Heart left ventricle (tissue), 16 donors: ENCODE measurements at regions not wholly inside any gene's neighbourhood (a gene's known extent, or its start where the extent isn't known, plus 50 kb on each side); places are given as distances from the start of the nearest gene placed in this dataset.
A peak's percentile ranks its signal among the peaks of the same experiment; 100 is the strongest.
"Not testable (repeated sequence)": the region's sequence is repeated elsewhere in the genome, so short reads cannot be mapped to it uniquely, and the experiment has no call there.

ENCODE experiments used
- ATAC-seq, 4 donors: fragments of 200-7000 bp; cut with Tn5 transposase; one replicate each; pipeline ENCODE4 v1.9.1; 2020 to 2022; ENCODE audit warnings: moderate library complexity in 4 of 4, mild to moderate bottlenecking in 3 of 4, moderate number of reproducible peaks in 1 of 4
- DNase-seq, 5 donors: peaks; one replicate each; pipeline ENCODE4 v3.0.0-alpha.2; 2020
- H3K27ac ChIP-seq, 12 donors: fragments of 200-600 bp; sonication (generic) in 4 of 12; one replicate each; pipeline versions ENCODE4 v1.5.0 to v1.8.0; 2016 to 2022; ENCODE audit warnings: mild to moderate bottlenecking in 2 of 12
- H3K27me3 ChIP-seq, 9 donors: fragments of 200-600 bp; sonication (generic) in 2 of 9; one replicate each; pipeline versions ENCODE4 v1.5.1 to v1.8.0; 2016 to 2022; ENCODE audit warnings: mild to moderate bottlenecking in 3 of 9
- H3K36me3 ChIP-seq, 9 donors: fragments of 200-600 bp; sonication (generic) in 2 of 9; one replicate each; pipeline versions ENCODE4 v1.5.0 to v1.8.0; 2018 to 2022; ENCODE audit warnings: mild to moderate bottlenecking in 2 of 9
- H3K4me1 ChIP-seq, 12 donors: fragments of 200-600 bp; sonication (generic) in 4 of 12; one replicate each; pipeline versions ENCODE4 v1.5.0 to v1.8.0; 2016 to 2022; ENCODE audit warnings: mild to moderate bottlenecking in 3 of 12
- H3K4me3 ChIP-seq, 12 donors: fragments of 200-600 bp; sonication (generic) in 4 of 12; one replicate each; pipeline versions ENCODE4 v1.5.0 to v1.8.0; 2017 to 2022; ENCODE audit warnings: mild to moderate bottlenecking in 9 of 12, moderate library complexity in 4 of 12
- H3K9me3 ChIP-seq, 12 donors: fragments of 200-600 bp; sonication (generic) in 4 of 12; one replicate each; pipeline versions ENCODE4 v1.5.0 to v1.8.0; 2016 to 2022; ENCODE audit warnings: mild to moderate bottlenecking in 1 of 12
- WGBS, 4 donors: extraction: QIAGEN DNeasy Blood & Tissue Kit in 2 of 4; methylation state at CpG; one replicate each; pipeline versions ENCODE4 v1.1.5 to v1.1.7; 2013 to 2018; 5-methylcytosine and 5-hydroxymethylcytosine counted together
- intact Hi-C, 10 donors: fragments of 100-400 bp; cut with DNase I; formaldehyde crosslinking; loops; one replicate each; pipeline versions ENCODE4 v1.11.1 to v1.14.2; 2022
- donor health status: ischemic (EF 13 %, LVEDD 7.1; RV severe dilation, severe dysfunction).
- donor health status: healthy with polysubstance abuse.
- donor health status: DM: no; HTN: yes; CAD: no.
- donor health status: DM: no; HTN: no; CAD: no.
- donor health status: ischemic (EF 25% LVEDD 6.9; RV normal size, moderate dysfunction).
- donor health status: ischemic (EF 25% LVEDD 5.7; RV mildly dilated, moderate dysfunction).
- donor health status: healthy.
- donor health status: DM: yes; HTN: yes; CAD: no.
- donor health status: ischemic (EF 35%, LVEDD 5.7; RV mildly dilated, moderate dysfunction).
- donor health status: nonischemic (EF 11% LVEDD 7.7; RV severe dilation, severe dysfunction).
- donor health status: DM: yes; HTN: yes; CAD: no.
- donor health status: PGD.
- donor health status: ischemic (EF 29% LVEDD 5.4; RV normal size, mild dysfunction).
- donor health status: nonischemic (EF 23%, LVEDD 6.1; RV moderate dilation, normal function).

DNA sequence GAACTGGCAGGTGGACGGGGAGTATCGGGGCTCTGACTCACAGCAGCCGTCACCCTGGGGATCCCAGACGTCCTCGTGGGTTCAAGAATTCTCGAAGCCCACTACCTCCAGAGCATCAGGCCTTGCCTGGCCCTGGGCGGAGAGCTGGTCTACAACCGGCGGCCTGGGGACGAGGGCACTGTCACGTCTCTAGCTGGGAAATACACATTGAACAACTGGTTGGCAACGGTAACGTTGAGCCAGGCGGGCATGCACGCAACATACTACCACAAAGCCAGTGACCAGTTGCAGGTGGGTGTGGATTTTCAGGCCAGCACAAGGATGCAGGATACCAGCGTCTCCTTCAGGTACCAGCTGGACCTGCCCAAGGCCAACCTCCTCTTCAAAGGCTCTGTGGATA lies 166.5 kb downstream of the POTEG start:
- 83 to 91% (median 89%) methylated on average over 7 to 16 of the region's 16 CpGs for WGBS, 4 donors
- ATAC-seq = not testable (repeated sequence)

DNA sequence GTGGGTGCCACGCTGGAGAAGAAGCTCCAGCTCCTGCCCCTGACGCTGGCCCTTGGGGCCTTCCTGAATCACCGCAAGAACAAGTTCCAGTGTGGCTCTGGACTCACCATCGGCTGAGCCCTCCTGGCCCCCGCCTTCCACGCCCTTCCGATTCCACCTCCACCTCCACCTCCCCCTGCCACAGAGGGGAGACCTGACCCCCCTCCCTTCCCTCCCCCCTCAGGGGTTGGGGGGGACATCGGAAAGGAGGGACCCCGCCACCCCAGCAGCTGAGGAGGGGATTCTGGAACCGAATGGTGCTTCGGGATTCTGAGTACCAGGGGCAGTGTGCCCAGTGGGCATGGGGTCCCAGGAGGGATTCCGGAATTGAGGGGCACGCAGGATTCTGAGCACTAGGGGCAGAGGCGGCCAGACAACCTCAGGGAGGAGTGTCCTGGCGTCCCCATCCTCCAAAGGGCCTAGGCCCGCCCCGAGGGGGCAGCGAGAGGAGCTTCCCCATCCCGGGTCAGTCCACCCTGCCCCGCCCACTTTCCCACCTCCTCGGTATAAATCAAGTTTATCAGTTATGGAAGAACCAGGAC lies 166.0 kb downstream of the POTEG start:
- DNase-seq, H3K4me3 ChIP-seq, H3K4me1 ChIP-seq, intact Hi-C loops, H3K27me3 ChIP-seq, H3K27ac ChIP-seq, H3K9me3 ChIP-seq, H3K36me3 ChIP-seq: not testable (repeated sequence)
- WGBS, 4 donors = 85% methylated on average over 4 of the region's 21 CpGs; no CpG with 5 or more reads in 3 of the 4 donors
- peak in 1 of 4 donors; percentile 20 for ATAC-seq

More for the DNA sequence above, 166.5 kb downstream of the POTEG start:
- intact Hi-C loops, H3K36me3 ChIP-seq, H3K27me3 ChIP-seq, H3K27ac ChIP-seq, H3K4me3 ChIP-seq, H3K4me1 ChIP-seq, H3K9me3 ChIP-seq: not testable (repeated sequence)
- DNase-seq = peak; percentile 5 to 68 (median 8)

GRCh38 chr14:19272235-19272634 lies 161.9 kb downstream of the POTEG start:
- intact Hi-C loops = not testable (repeated sequence)

DNA sequence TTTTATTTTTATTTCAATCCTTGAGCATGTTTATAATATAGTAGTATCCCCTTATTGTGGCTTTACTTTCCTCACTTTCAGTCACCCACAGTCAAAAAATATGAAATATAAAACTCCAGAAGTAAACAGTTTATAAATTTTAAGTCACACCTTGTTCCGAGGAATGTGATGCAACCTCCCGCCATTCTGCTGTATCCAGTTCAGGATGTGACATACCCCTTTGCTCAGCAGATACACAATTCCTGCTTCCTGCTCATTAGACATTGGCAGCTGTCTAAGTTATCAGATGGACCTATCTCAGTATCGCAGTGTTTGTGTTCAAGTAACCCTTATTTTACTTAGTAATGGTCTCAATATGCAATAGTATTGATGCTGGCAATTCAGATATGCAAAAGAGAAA lies 144.5 kb downstream of the POTEG start:
- H3K27me3 ChIP-seq, H3K4me1 ChIP-seq, intact Hi-C loops, ATAC-seq, H3K36me3 ChIP-seq, H3K4me3 ChIP-seq, H3K27ac ChIP-seq, H3K9me3 ChIP-seq, DNase-seq: not testable (repeated sequence)
- 73 to 95% (median 79%) methylated on average over 3 of the region's 3 CpGs for WGBS, 4 donors

More at GRCh38 chr14:19272235-19272634, 161.9 kb downstream of the POTEG start:
- not testable (repeated sequence) for H3K4me1 ChIP-seq, H3K9me3 ChIP-seq, DNase-seq, H3K4me3 ChIP-seq, H3K27ac ChIP-seq, ATAC-seq, H3K27me3 ChIP-seq, H3K36me3 ChIP-seq
- no CpG with 5 or more reads among the region's 1 CpG for WGBS, 4 donors

DNA sequence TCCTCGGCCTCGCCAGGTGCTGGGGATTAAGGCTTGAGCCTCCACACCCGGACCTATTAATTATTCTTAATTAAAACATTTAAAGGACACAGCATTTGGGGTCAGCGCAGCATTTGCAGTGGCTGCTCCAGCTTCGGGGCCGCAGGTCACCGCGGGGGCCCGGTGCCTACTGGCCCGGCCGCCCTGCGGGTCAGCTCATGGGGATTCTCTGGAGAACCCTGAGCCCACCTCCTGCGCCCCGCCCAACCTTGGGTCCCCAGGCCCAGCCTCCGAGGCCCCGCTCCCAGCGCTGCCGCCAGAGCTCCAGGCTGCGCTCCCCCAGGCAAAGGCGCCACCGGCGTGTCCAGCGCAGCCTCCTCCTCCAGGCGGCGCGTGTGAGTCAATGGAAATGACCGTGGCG lies 133.9 kb downstream of the POTEG start:
- H3K4me3 ChIP-seq, DNase-seq, H3K27ac ChIP-seq, H3K36me3 ChIP-seq, H3K9me3 ChIP-seq, intact Hi-C loops, H3K4me1 ChIP-seq, H3K27me3 ChIP-seq, ATAC-seq: not testable (repeated sequence)
- WGBS, 4 donors = 77 to 80% methylated on average over 8 to 10 of the region's 28 CpGs; no CpG with 5 or more reads in 2 of the 4 donors

- WGBS, 4 donors = 62 to 65% methylated on average over 18 of the region's 30 CpGs; no CpG with 5 or more reads in 2 of the 4 donors
- intact Hi-C loops, H3K27ac ChIP-seq, H3K4me3 ChIP-seq, H3K4me1 ChIP-seq, H3K27me3 ChIP-seq, H3K9me3 ChIP-seq, ATAC-seq, H3K36me3 ChIP-seq: not testable (repeated sequence)
- peak in 1 of 5 donors; percentile 42 for DNase-seq
Measured at GRCh38 chr14:19300838-19301237, 133.3 kb downstream of the POTEG start.

- DNase-seq, H3K36me3 ChIP-seq, ATAC-seq, H3K27me3 ChIP-seq, H3K4me1 ChIP-seq, intact Hi-C loops, H3K27ac ChIP-seq, H3K4me3 ChIP-seq, H3K9me3 ChIP-seq: not testable (repeated sequence)
- 75 to 84% methylated on average over 2 of the region's 4 CpGs; no CpG with 5 or more reads in 2 of the 4 donors for WGBS, 4 donors
Measured at GRCh38 chr14:19303844-19304243, 130.3 kb downstream of the POTEG start.

GRCh38 chr14:19304442-19304841 lies 129.7 kb downstream of the POTEG start:
- H3K4me3 ChIP-seq, H3K36me3 ChIP-seq, intact Hi-C loops, H3K27ac ChIP-seq, ATAC-seq, H3K9me3 ChIP-seq, H3K4me1 ChIP-seq, H3K27me3 ChIP-seq, DNase-seq: not testable (repeated sequence)
- WGBS, 4 donors = no CpG with 5 or more reads among the region's 1 CpG

- H3K9me3 ChIP-seq, intact Hi-C loops, ATAC-seq, H3K27me3 ChIP-seq, H3K4me3 ChIP-seq, H3K4me1 ChIP-seq, H3K36me3 ChIP-seq, DNase-seq, H3K27ac ChIP-seq: not testable (repeated sequence)
- WGBS, 4 donors = 37 to 46% methylated on average over 1 of the region's 2 CpGs; no CpG with 5 or more reads in 2 of the 4 donors
Measured at GRCh38 chr14:19304918-19305317, 129.2 kb downstream of the POTEG start.

- intact Hi-C loops, ATAC-seq, H3K4me3 ChIP-seq, H3K9me3 ChIP-seq, H3K27me3 ChIP-seq, H3K27ac ChIP-seq, H3K36me3 ChIP-seq, H3K4me1 ChIP-seq: not testable (repeated sequence)
- peak in 1 of 5 donors; percentile 41 for DNase-seq
- 39 to 54% methylated on average over 1 of the region's 3 CpGs; no CpG with 5 or more reads in 2 of the 4 donors for WGBS, 4 donors
Measured at GRCh38 chr14:19305776-19306175, 128.4 kb downstream of the POTEG start.

DNA sequence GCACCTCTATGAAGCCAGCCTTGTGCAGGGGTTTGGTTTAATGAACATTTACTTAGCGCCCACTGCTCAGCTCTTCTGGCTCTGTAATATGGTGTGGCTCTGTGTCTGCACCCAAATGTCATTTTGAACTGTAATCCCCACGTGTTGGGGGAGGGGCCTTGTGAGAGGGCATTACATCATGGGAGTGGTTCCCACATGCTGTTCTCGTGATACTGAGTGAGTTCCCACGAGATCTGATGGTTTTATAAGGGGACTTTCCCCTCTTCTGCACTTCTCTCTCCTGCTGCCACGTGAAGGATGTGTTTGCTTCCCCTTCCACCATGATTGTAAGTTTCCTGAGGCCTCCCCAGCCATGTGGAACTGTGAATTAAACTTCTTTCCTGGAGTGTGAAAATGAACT lies 127.7 kb downstream of the POTEG start:
- H3K27ac ChIP-seq, ATAC-seq, H3K27me3 ChIP-seq, H3K9me3 ChIP-seq, H3K36me3 ChIP-seq, H3K4me3 ChIP-seq, DNase-seq, H3K4me1 ChIP-seq, intact Hi-C loops: not testable (repeated sequence)
- WGBS, 4 donors = no CpG with 5 or more reads among the region's 5 CpGs
